ENCODE measurements at regions not wholly inside any gene's neighbourhood (a gene's known extent, or its start where the extent isn't known, plus 50 kb on each side); places are given as distances from the start of the nearest gene placed in this dataset.

DNA sequence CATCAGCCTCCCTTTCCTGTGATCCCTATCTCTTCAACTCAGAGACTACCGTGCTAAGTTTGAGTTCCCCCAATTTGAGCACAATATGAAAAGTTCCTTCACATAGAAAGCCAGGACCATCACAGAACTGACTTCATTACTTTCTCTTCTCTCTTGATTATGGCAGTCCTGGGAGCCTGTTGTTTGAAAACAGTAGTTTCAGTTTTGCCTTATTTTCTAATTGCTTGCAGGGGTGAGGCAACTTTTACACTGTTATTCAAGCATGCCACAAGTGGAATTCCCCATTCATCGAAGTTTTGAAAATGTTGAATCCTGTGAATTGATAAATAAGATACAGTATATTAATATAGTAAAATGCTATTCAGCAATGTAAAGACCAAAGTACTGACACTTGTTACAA, 569.7 kb upstream of the MARCKS start:
- H3K27ac ChIP-seq (ENCODE audit: low read length) = no peak overlapping the region
- no peak for TF ChIP-seq EZH2phosphoT487 (IDR thresholded peaks at IDR 0.05; ENCODE audit: low read length)
- TF ChIP-seq, protein P1, sequence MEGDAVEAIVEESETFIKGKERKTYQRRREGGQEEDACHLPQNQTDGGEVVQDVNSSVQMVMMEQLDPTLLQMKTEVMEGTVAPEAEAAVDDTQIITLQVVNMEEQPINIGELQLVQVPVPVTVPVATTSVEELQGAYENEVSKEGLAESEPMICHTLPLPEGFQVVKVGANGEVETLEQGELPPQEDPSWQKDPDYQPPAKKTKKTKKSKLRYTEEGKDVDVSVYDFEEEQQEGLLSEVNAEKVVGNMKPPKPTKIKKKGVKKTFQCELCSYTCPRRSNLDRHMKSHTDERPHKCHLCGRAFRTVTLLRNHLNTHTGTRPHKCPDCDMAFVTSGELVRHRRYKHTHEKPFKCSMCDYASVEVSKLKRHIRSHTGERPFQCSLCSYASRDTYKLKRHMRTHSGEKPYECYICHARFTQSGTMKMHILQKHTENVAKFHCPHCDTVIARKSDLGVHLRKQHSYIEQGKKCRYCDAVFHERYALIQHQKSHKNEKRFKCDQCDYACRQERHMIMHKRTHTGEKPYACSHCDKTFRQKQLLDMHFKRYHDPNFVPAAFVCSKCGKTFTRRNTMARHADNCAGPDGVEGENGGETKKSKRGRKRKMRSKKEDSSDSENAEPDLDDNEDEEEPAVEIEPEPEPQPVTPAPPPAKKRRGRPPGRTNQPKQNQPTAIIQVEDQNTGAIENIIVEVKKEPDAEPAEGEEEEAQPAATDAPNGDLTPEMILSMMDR (IDR thresholded peaks at IDR 0.05; ENCODE audit: low read length) = no peak
- TF ChIP-seq EZH2 (optimal IDR thresholded peaks at IDR 0.05; ENCODE audit: low read depth, low read length) = no peak
- DNase-seq = peak; percentile 49

DNA sequence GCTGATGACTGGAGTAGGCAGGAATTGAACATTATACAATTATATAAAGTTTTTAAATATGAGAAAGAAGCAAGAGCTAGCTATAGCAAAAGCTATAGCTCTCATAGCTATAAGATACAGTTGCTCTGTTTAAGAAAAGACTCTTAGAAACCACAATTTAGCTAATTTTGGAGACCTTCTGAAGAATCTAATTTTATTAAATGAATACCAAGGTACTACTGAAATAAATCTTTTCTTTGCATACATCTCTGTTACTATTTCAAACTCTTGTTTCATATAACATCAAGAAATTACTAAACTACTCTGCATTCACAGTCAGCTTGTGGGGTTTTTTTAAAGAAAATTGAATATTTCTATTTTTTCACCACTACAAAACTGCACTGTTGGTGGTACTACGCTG, 568.7 kb upstream of the MARCKS start:
- H3K4me2 ChIP-seq (ENCODE audit: low read depth, low read length) = no peak overlapping the region

More for the DNA sequence above, 569.7 kb upstream of the MARCKS start:
- H3K79me2 ChIP-seq (ENCODE audit: low read length) = no peaks in the 10 kb centered on the region
- peaks cover 7% of the 10 kb centered on the region; the same call in 1 of the 2 replicates for H3K4me1 ChIP-seq (ENCODE audit: low read length)
- no peaks in the 10 kb centered on the region for H3K27me3 ChIP-seq (replicated peaks; ENCODE audit: insufficient read depth, low read length)
- H3K36me3 ChIP-seq (replicated peaks; ENCODE audit: insufficient read depth, low read length) = no peaks in the 10 kb centered on the region
- H3F3A ChIP-seq (ENCODE audit: insufficient read depth, low read length) = no peaks in the 10 kb centered on the region
- H3K4me2 ChIP-seq (ENCODE audit: low read depth, low read length) = peak overlapping the region; percentile 22; the same call in 1 of the 2 replicates
- no peaks in the 10 kb centered on the region for H3K9me2 ChIP-seq (replicated peaks; ENCODE audit: insufficient read depth, low read length)
- H3K4me3 ChIP-seq (ENCODE audit: low read length) = no peak overlapping the region
- H3K9me3 ChIP-seq (replicated peaks; ENCODE audit: insufficient read depth, low read length) = no peaks in the 10 kb centered on the region
- H3K9ac ChIP-seq (ENCODE audit: low read length) = no peak overlapping the region
- no peaks in the 10 kb centered on the region for H4K20me1 ChIP-seq (ENCODE audit: insufficient read depth, low read length)
- H2AFZ ChIP-seq (ENCODE audit: low read length) = no peak overlapping the region

DNA sequence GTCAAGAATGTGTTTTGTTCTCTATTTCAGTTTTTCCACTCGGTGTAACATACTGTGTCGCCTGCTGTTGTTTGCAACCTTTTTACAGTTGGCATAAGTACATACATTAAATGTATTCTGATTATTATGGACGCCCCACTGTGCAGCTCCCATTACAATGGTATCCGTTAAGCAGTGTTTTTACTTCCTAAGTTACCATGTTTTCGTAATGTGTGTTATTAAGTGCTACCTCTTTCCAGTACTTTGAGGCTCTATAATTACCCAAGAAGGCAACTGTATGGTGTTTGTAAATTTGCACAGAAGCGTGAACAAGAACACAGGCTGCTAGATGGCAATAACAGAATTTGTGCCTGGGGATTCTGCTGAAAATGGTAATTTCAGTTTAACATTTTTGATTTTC, 568.0 kb upstream of the MARCKS start:
- Histone ChIP-seq H2AFZ (ENCODE audit: low read length) (no peak overlapping the region), H3K36me3 (replicated peaks; ENCODE audit: insufficient read depth, low read length) (no peaks in the 10 kb centered on the region), H3K79me2 (ENCODE audit: low read length) (no peaks in the 10 kb centered on the region), H4K20me1 (ENCODE audit: insufficient read depth, low read length) (no peaks in the 10 kb centered on the region), H3K4me1 (ENCODE audit: low read length) (peaks cover 7% of the 10 kb centered on the region; the same call in 1 of the 2 replicates), H3K27ac (ENCODE audit: low read length) (no peak overlapping the region), H3K4me3 (ENCODE audit: low read length) (no peak overlapping the region), H3K9ac (ENCODE audit: low read length) (no peak overlapping the region), H3F3A (ENCODE audit: insufficient read depth, low read length) (no peaks in the 10 kb centered on the region), H3K9me2 (replicated peaks; ENCODE audit: insufficient read depth, low read length) (no peaks in the 10 kb centered on the region), H3K9me3 (replicated peaks; ENCODE audit: insufficient read depth, low read length) (no peaks in the 10 kb centered on the region), H3K4me2 (ENCODE audit: low read depth, low read length) (no peak overlapping the region), H3K27me3 (replicated peaks; ENCODE audit: insufficient read depth, low read length) (no peaks in the 10 kb centered on the region)
- DNase-seq = no peak
- TF ChIP-seq EZH2 (optimal IDR thresholded peaks at IDR 0.05; ENCODE audit: low read depth, low read length) = no peak
- TF ChIP-seq, protein P1 (IDR thresholded peaks at IDR 0.05; ENCODE audit: low read length) = no peak
- no peak for TF ChIP-seq EZH2phosphoT487 (IDR thresholded peaks at IDR 0.05; ENCODE audit: low read length)

More for the DNA sequence above, 568.7 kb upstream of the MARCKS start:
- Histone ChIP-seq H3K9me2 (replicated peaks; ENCODE audit: insufficient read depth, low read length) (no peaks in the 10 kb centered on the region), H2AFZ (ENCODE audit: low read length) (no peak overlapping the region), H3K4me1 (ENCODE audit: low read length) (peaks cover 7% of the 10 kb centered on the region; the same call in 1 of the 2 replicates), H3K4me3 (ENCODE audit: low read length) (no peak overlapping the region), H3K79me2 (ENCODE audit: low read length) (no peaks in the 10 kb centered on the region), H4K20me1 (ENCODE audit: insufficient read depth, low read length) (no peaks in the 10 kb centered on the region), H3F3A (ENCODE audit: insufficient read depth, low read length) (no peaks in the 10 kb centered on the region), H3K36me3 (replicated peaks; ENCODE audit: insufficient read depth, low read length) (no peaks in the 10 kb centered on the region), H3K9ac (ENCODE audit: low read length) (no peak overlapping the region), H3K9me3 (replicated peaks; ENCODE audit: insufficient read depth, low read length) (no peaks in the 10 kb centered on the region), H3K27me3 (replicated peaks; ENCODE audit: insufficient read depth, low read length) (no peaks in the 10 kb centered on the region), H3K27ac (ENCODE audit: low read length) (no peak overlapping the region)
- no peak for DNase-seq
- TF ChIP-seq, protein P1 (IDR thresholded peaks at IDR 0.05; ENCODE audit: low read length) = no peak
- TF ChIP-seq EZH2 (optimal IDR thresholded peaks at IDR 0.05; ENCODE audit: low read depth, low read length) (no peak), EZH2phosphoT487 (IDR thresholded peaks at IDR 0.05; ENCODE audit: low read length) (no peak)

All from MM.1S (cell line).